ENCODE measurements at regions not wholly inside any gene's neighbourhood (a gene's known extent, or its start where the extent isn't known, plus 50 kb on each side); places are given as distances from the start of the nearest gene placed in this dataset.

GRCh38 chr4:8682296-8682695, 89.7 kb downstream of the CPZ start:
- Histone ChIP-seq H3K9ac (ENCODE audit: insufficient read depth, low read length, poor library complexity, severe bottlenecking) (no peak overlapping the region), H4K20me1 (ENCODE audit: insufficient read depth, low read length) (no peaks in the 10 kb centered on the region), H3K27me3 (ENCODE audit: control insufficient read depth in 2 of 2, insufficient read depth in 2 of 2, low read length in 2 of 2) (no peaks in the 10 kb centered on the region), H3K27ac (ENCODE audit: low read depth in 1 of 2, low read length in 2 of 2) (no peak overlapping the region), H3K4me3 (replicated peaks in 1 of 3; ENCODE audit: low read depth in 2 of 3, low read length in 3 of 3) (no peak overlapping the region), H3K4me2 (replicated peaks; ENCODE audit: extremely low read depth, low read length, poor library complexity, severe bottlenecking) (no peak overlapping the region), H3K79me2 (ENCODE audit: insufficient read depth, low read length) (no peaks in the 10 kb centered on the region), H2AFZ (ENCODE audit: insufficient read depth, low read depth, low read length, poor library complexity, severe bottlenecking) (no peak overlapping the region), H3K9me3 (replicated peaks in 1 of 2; ENCODE audit: control insufficient read depth in 1 of 2, insufficient read depth in 1 of 2, low read length in 2 of 2) (no peaks in the 10 kb centered on the region), H3K4me1 (ENCODE audit: control insufficient read depth in 1 of 2, insufficient read depth in 2 of 2, low read length in 2 of 2) (no peaks in the 10 kb centered on the region), H3K36me3 (replicated peaks in 1 of 2; ENCODE audit: control insufficient read depth in 1 of 2, insufficient read depth in 2 of 2, low read length in 2 of 2) (no peaks in the 10 kb centered on the region)
- intact Hi-C loops (cut with micrococcal nuclease) = no loop called here
- H3K27ac Mint-ChIP-seq = no peak overlapping the region
- TF ChIP-seq CTCF (IDR thresholded peaks at IDR 0.05) = no peak
- DNase-seq = no peak
- H3K4me1 Mint-ChIP-seq = no peaks in the 10 kb centered on the region
- peaks cover 3 to 7% (median 7%) of the 10 kb centered on the region in 3 donors for H3K27me3 Mint-ChIP-seq (ENCODE audit: low read depth in 3 of 3)
- H3K4me3 Mint-ChIP-seq = no peak overlapping the region
- no peaks in the 10 kb centered on the region for H3K36me3 Mint-ChIP-seq
- 79% methylated on average over 4 of the region's 4 CpGs for WGBS (ENCODE audit: insufficient coverage)
- peaks cover 0 to 3% (median 0%) of the 10 kb centered on the region in 7 donors for H3K9me3 Mint-ChIP-seq

GRCh38 chr4:8681391-8681790, 88.8 kb downstream of the CPZ start:
- Histone ChIP-seq H3K9me3 (replicated peaks in 1 of 2; ENCODE audit: control insufficient read depth in 1 of 2, insufficient read depth in 1 of 2, low read length in 2 of 2) (no peaks in the 10 kb centered on the region), H3K27me3 (ENCODE audit: control insufficient read depth in 2 of 2, insufficient read depth in 2 of 2, low read length in 2 of 2) (no peaks in the 10 kb centered on the region), H2AFZ (ENCODE audit: insufficient read depth, low read depth, low read length, poor library complexity, severe bottlenecking) (no peak overlapping the region), H3K4me1 (ENCODE audit: control insufficient read depth in 1 of 2, insufficient read depth in 2 of 2, low read length in 2 of 2) (no peaks in the 10 kb centered on the region), H3K36me3 (replicated peaks in 1 of 2; ENCODE audit: control insufficient read depth in 1 of 2, insufficient read depth in 2 of 2, low read length in 2 of 2) (no peaks in the 10 kb centered on the region), H3K4me2 (replicated peaks; ENCODE audit: extremely low read depth, low read length, poor library complexity, severe bottlenecking) (no peak overlapping the region), H3K79me2 (ENCODE audit: insufficient read depth, low read length) (no peaks in the 10 kb centered on the region), H3K9ac (ENCODE audit: insufficient read depth, low read length, poor library complexity, severe bottlenecking) (no peak overlapping the region), H3K27ac (ENCODE audit: low read depth in 1 of 2, low read length in 2 of 2) (no peak overlapping the region), H4K20me1 (ENCODE audit: insufficient read depth, low read length) (no peaks in the 10 kb centered on the region), H3K4me3 (replicated peaks in 1 of 3; ENCODE audit: low read depth in 2 of 3, low read length in 3 of 3) (no peak overlapping the region)
- no peaks in the 10 kb centered on the region for H3K4me1 Mint-ChIP-seq
- no peak for DNase-seq
- no peak overlapping the region for H3K4me3 Mint-ChIP-seq
- H3K27me3 Mint-ChIP-seq (ENCODE audit: low read depth in 3 of 3) = peaks cover 1 to 6% (median 2%) of the 10 kb centered on the region in 3 donors
- intact Hi-C loops (cut with micrococcal nuclease) = no loop called here
- H3K27ac Mint-ChIP-seq = no peak overlapping the region
- no peak for TF ChIP-seq CTCF (IDR thresholded peaks at IDR 0.05)
- H3K9me3 Mint-ChIP-seq = peaks cover 0 to 3% (median 0%) of the 10 kb centered on the region in 7 donors
- 67% methylated on average over 10 of the region's 11 CpGs for WGBS (ENCODE audit: insufficient coverage)
- H3K36me3 Mint-ChIP-seq = no peaks in the 10 kb centered on the region
